HepG2 (cell line): ENCODE measurements at regions not wholly inside any gene's neighbourhood (a gene's known extent, or its start where the extent isn't known, plus 50 kb on each side); places are given as distances from the start of the nearest gene placed in this dataset.

Experiments
- CHD2 ChIP-seq: IDR thresholded peaks from 2 replicates; pipeline ENCODE4 v1.6.1; 2011; ENCODE audit warnings: low read depth, low read length, improper control_type of control experiment
- KDM5A ChIP-seq: fragments of 200-600 bp; sonication (generic); IDR thresholded peaks from 2 replicates; pipeline ENCODE4 v1.7.0; 2018; ENCODE audit warnings: antibody characterized with exemption, mild to moderate bottlenecking, low read length, borderline replicate concordance
- RAD21 ChIP-seq: fragments of 450-650 bp; formaldehyde crosslinking; IDR thresholded peaks from 2 replicates; pipeline ENCODE4 v1.5.0; 2020; ENCODE audit warnings: mild to moderate bottlenecking
- ZNF567 ChIP-seq: sonication (generic); formaldehyde crosslinking; IDR thresholded peaks from 2 replicates; pipeline ENCODE4 v1.8.1; 2023; ENCODE audit warnings: mild to moderate bottlenecking, missing genetic modification reagents, borderline replicate concordance
- TF ChIP-seq, protein P1 (sequence below): sonication (generic); formaldehyde crosslinking; IDR thresholded peaks from 2 replicates; pipeline ENCODE4 v1.5.0; 2020; ENCODE audit warnings: mild to moderate bottlenecking, missing genetic modification reagents, borderline replicate concordance

DNA sequence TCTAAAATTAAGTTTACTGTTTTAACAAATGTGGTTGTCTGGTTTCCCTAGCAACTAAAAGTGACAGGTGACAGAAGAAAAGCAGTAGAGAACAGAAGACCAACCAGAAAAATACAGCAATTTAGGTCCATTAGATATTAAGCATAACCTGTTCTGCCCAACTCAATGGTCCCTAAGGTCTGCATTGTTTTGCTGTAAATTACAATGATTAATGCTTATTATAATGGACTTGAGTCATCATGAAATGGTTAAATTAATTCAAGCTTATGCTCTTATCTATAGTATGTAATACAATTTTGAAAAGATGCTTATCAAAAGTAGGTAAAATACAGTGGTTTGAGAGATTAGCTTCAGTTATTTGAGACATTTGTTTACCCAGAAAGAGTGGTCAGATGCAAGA, 378.0 kb downstream of the GRB14 start:
- TF ChIP-seq, protein P1, sequence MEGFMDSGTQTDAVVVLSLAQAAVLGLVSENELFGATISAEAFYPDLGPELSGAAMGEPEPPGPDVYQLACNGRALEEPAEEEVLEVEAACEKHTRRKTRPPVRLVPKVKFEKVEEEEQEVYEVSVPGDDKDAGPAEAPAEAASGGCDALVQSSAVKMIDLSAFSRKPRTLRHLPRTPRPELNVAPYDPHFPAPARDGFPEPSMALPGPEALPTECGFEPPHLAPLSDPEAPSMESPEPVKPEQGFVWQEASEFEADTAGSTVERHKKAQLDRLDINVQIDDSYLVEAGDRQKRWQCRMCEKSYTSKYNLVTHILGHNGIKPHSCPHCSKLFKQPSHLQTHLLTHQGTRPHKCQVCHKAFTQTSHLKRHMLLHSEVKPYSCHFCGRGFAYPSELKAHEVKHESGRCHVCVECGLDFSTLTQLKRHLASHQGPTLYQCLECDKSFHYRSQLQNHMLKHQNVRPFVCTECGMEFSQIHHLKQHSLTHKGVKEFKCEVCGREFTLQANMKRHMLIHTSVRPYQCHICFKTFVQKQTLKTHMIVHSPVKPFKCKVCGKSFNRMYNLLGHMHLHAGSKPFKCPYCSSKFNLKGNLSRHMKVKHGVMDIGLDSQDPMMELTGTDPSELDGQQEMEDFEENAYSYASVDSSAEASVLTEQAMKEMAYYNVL (CRISPR knock-in tag) = no peak
- TF ChIP-seq RAD21 (CRISPR knock-in tag) (no peak), CHD2 (no peak), KDM5A (no peak), ZNF567 (CRISPR knock-in tag) (no peak)
